ENCODE measurements at regions not wholly inside any gene's neighbourhood (a gene's known extent, or its start where the extent isn't known, plus 50 kb on each side); places are given as distances from the start of the nearest gene placed in this dataset.

- H3K27me3 Mint-ChIP-seq: peaks cover 4% of the 10 kb centered on the region
- H3K4me3 ChIP-seq (ENCODE audit: low read length): no peak overlapping the region
These were observed 469.3 kb downstream of the LRIG3 start for GRCh38 chr12:58450868-58451482.

GRCh38 chr12:58452546-58452945 is 467.8 kb downstream of the LRIG3 start:
- no peak for TF ChIP-seq CTCF (IDR thresholded peaks at IDR 0.05)
- Histone ChIP-seq H3K9me3 (ENCODE audit: control insufficient read depth in 1 of 2, insufficient read depth in 1 of 2, low read length in 2 of 2) (peaks cover 0 to 3% of the 10 kb centered on the region in 2 experiments), H3K36me3 (ENCODE audit: insufficient read depth, low read length) (no peaks in the 10 kb centered on the region), H3K27ac (ENCODE audit: low read depth in 1 of 2, low read length in 2 of 2) (no peak overlapping the region), H3K4me1 (ENCODE audit: insufficient read depth, low read length) (no peaks in the 10 kb centered on the region), H3K4me3 (ENCODE audit: low read length) (no peak overlapping the region), H3K27me3 (ENCODE audit: control insufficient read depth in 1 of 2, insufficient read depth in 2 of 2, low read length in 2 of 2) (no peaks in the 10 kb centered on the region)
- no peak overlapping the region for H3K27ac Mint-ChIP-seq
- no peaks in the 10 kb centered on the region for H3K9me3 Mint-ChIP-seq
- intact Hi-C loops (cut with DNase I, micrococcal nuclease): no loop called here
- H3K4me3 Mint-ChIP-seq: no peak overlapping the region
- no peak for DNase-seq
- peaks cover 3% of the 10 kb centered on the region for H3K27me3 Mint-ChIP-seq
- no peaks in the 10 kb centered on the region for H3K4me1 Mint-ChIP-seq (ENCODE audit: low read depth)
- ChIA-PET POLR2A (no interaction called here), CTCF (no interaction called here)
- ATAC-seq (ENCODE audit: poor library complexity): no peak
- H3K36me3 Mint-ChIP-seq (ENCODE audit: low read depth): no peaks in the 10 kb centered on the region

More at GRCh38 chr12:58450868-58451482, 469.3 kb downstream of the LRIG3 start:
- H3K4me1 Mint-ChIP-seq (ENCODE audit: low read depth): no peaks in the 10 kb centered on the region
- DNase-seq: no peak
- ATAC-seq (ENCODE audit: poor library complexity): no peak
- no peaks in the 10 kb centered on the region for H3K36me3 Mint-ChIP-seq (ENCODE audit: low read depth)
- ChIA-PET POLR2A (no interaction called here), CTCF (no interaction called here)
- no peak overlapping the region for H3K4me3 Mint-ChIP-seq
- Histone ChIP-seq H3K27me3 (ENCODE audit: control insufficient read depth in 1 of 2, insufficient read depth in 2 of 2, low read length in 2 of 2) (no peaks in the 10 kb centered on the region), H3K36me3 (ENCODE audit: insufficient read depth, low read length) (no peaks in the 10 kb centered on the region), H3K9me3 (ENCODE audit: control insufficient read depth in 1 of 2, insufficient read depth in 1 of 2, low read length in 2 of 2) (peaks cover 0 to 3% of the 10 kb centered on the region in 2 experiments), H3K27ac (ENCODE audit: low read depth in 1 of 2, low read length in 2 of 2) (no peak overlapping the region), H3K4me1 (ENCODE audit: insufficient read depth, low read length) (no peaks in the 10 kb centered on the region)
- H3K9me3 Mint-ChIP-seq: no peaks in the 10 kb centered on the region
- no peak overlapping the region for H3K27ac Mint-ChIP-seq
- no peak for TF ChIP-seq CTCF (IDR thresholded peaks at IDR 0.05)
- intact Hi-C loops (cut with DNase I, micrococcal nuclease): no loop called here

GRCh38 chr12:58453306-58453705 is 467.0 kb downstream of the LRIG3 start:
- H3K27me3 ChIP-seq (ENCODE audit: control insufficient read depth in 1 of 2, insufficient read depth in 2 of 2, low read length in 2 of 2): no peaks in the 10 kb centered on the region
- no peak for TF ChIP-seq CTCF (IDR thresholded peaks at IDR 0.05)
- Mint-ChIP-seq H3K4me3 (no peak overlapping the region), H3K27me3 (no peaks in the 10 kb centered on the region), H3K4me1 (ENCODE audit: low read depth) (no peaks in the 10 kb centered on the region), H3K27ac (no peak overlapping the region), H3K9me3 (no peaks in the 10 kb centered on the region), H3K36me3 (ENCODE audit: low read depth) (no peaks in the 10 kb centered on the region)
- CTCF ChIA-PET: no interaction called here
- POLR2A ChIA-PET: no interaction called here
- H3K36me3 ChIP-seq (ENCODE audit: insufficient read depth, low read length): no peaks in the 10 kb centered on the region
- H3K4me3 ChIP-seq (ENCODE audit: low read length): no peak overlapping the region
- H3K27ac ChIP-seq (ENCODE audit: low read depth in 1 of 2, low read length in 2 of 2): no peak overlapping the region
- intact Hi-C loops (cut with DNase I, micrococcal nuclease): no loop called here
- no peak for DNase-seq
- H3K9me3 ChIP-seq (ENCODE audit: control insufficient read depth in 1 of 2, insufficient read depth in 1 of 2, low read length in 2 of 2): peaks cover 0 to 3% of the 10 kb centered on the region in 2 experiments
- no peak for ATAC-seq (ENCODE audit: poor library complexity)
- H3K4me1 ChIP-seq (ENCODE audit: insufficient read depth, low read length): no peaks in the 10 kb centered on the region
